Body of pancreas (tissue), 4 donors: ENCODE measurements at regions not wholly inside any gene's neighbourhood (a gene's known extent, or its start where the extent isn't known, plus 50 kb on each side); places are given as distances from the start of the nearest gene placed in this dataset.

ENCODE experiments used
- CTCF ChIP-seq, 7 experiments: fragments of 450-650 bp in 4 of 7; fragments of 200-600 bp in 3 of 7; sonication (generic) in 3 of 7; IDR thresholded peaks; one replicate each; pipeline ENCODE4 v1.5.1; 2016 to 2019; ENCODE audit warnings: antibody characterized with exemption in 7 of 7
- POLR2A ChIP-seq, 3 donors: fragments of 450-650 bp; IDR thresholded peaks; one replicate each; pipeline ENCODE4 v1.6.1; 2016; ENCODE audit warnings: antibody characterized with exemption in 3 of 3, mild to moderate bottlenecking in 2 of 3

- no peak for TF ChIP-seq POLR2A (IDR thresholded peaks at IDR 0.05)
- no peak for TF ChIP-seq CTCF (IDR thresholded peaks at IDR 0.05)
Measured at GRCh38 chr6:146894624-146895023, 295.9 kb downstream of the ADGB start.
